GM18499 (cell line): ENCODE measurements at regions not wholly inside any gene's neighbourhood (a gene's known extent, or its start where the extent isn't known, plus 50 kb on each side); places are given as distances from the start of the nearest gene placed in this dataset.
"Not testable (repeated sequence)": the region's sequence is repeated elsewhere in the genome, so short reads cannot be mapped to it uniquely, and the experiment has no call there.

Experiments
- ATAC-seq: cut with Tn5 transposase; IDR thresholded peaks from one replicate; pipeline ENCODE4 v1.9.1; 2021; ENCODE audit warnings: moderate number of reproducible peaks; ENCODE audit not compliant: insufficient read depth, unreplicated experiment

DNA sequence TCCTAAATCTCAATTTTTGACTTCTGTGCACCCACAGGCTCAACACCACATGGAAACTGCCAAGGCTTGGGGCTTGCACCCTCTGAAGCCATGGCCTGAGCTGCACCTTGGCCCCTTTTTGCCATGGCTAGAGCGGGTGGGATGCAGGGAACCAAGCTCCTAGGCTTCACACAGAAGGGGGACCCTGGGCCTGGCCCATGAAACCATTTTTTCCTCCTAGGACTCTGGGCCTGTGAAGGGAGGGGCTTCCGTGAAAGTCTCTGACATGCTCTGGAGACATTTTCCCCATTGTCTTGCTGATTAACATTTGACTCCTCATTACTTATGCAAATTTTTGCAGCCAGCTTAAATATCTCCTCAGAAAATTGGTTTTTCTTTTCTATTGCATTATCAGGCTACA, 190.9 kb downstream of the MBL2 start:
- not testable (repeated sequence) for ATAC-seq

DNA sequence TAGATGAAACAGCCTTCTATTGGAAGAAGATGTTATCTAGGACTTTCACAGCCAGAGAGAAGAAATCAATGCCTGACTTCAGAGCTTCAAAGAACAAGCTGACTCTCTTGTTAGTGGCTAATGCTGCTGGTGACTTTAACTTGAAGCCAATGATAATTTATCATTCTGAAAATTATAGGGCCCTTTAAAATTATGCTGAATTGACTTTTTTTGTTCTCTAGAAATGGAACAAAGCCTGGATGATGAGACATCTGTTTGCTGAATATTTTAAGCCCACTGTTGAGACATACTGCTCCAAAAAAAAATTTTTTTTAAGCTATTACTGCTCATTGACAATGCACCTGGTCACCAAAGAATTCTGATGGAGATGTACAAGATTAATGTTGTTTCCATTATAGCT, 189.2 kb downstream of the MBL2 start:
- no peak for ATAC-seq

DNA sequence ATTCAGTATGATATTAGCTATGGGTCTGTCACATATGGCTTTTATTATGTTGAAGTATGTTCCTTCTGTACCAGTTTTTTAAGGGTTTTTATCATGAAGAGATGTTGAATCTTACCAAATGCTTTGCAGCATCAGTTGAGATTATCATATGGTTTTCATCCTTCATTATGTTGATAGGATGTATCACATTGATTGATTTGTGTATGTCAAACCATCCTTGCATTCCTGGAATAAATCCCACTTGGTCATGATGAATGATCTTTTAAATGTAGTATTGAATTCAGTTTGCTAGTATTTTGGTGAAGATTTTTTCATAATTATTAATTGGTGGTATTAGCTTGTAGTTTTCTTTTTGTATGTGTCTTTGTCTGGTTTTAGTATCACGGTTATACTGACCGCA, 185.9 kb downstream of the MBL2 start:
- ATAC-seq: no peak

DNA sequence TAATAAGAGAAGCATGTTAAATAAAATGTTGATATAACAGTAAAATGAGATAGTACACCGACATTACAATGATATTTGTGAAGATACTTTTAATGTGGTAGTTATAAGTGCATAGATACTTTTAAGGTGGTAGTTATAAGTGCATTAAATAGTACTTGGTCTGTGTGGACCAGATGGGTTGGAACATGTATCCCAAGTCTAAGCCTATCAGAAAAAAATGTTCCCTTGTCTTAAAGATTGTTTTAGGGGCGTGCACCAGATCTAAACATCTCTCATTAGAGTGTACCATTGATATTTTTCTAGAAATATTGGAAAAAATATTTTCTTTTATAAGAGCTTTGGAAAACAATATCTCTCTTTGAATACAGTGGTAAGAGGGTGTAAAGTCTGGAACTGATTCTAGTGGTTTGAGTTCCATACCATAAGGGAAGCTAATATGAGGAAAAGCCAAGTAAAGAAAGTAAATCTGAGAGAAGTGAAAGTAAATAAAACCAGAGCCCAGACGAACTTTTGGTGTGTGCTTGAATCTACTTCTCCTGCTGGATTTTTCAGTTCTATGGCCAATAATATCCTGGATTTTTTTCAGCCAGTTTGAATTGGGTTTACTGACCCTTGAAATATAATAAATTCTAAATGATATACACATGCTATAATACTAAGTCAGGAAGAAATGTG, 175.3 kb downstream of the MBL2 start:
- no peak for ATAC-seq

DNA sequence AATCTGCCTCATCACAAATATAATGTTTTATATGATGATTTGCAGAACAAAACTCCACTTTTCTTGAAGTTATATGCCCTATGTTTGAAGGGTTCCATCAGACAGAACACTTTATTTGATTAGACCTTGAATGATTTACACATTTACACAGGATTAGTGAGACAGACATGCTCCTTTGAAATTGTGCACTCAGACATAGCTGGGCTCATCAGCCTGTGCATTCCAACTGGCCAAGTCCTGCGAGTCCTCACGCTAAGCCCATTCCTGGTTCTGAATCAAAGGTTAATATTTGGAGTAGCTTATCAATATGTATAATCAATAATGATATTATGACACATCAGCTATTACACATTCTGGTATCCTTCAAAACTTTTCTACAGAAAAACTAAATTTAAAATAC, 173.6 kb downstream of the MBL2 start:
- ATAC-seq: no peak

DNA sequence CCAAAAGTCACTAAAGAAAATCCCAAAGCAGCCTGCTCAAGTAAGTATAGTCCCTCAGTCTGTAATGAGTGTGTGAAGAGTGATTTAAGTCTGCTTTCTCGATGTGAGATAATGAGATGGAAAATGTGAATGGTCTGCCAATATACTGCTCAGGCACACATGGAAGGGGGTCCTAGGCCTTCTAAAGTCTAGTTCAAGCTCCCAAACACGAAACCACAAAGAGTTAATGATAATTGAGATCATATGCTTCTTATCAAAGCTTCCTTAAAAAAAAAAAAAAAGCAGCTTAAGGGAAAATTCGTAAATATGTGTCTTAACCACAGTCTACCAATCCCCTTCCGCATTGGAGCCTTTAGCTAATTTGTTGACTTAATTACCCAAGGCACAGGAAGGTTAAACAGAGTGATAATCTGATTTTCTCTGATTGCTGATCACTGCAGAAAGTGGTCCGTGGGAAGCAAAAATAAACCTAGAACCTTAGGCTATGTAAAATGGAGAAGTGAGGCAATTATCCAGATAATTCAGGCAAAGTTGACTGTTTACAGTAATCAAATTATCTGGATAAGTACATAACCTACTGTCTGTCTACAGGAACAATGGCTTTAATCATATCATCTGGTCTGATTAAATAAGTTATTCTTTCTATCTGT, 172.9 kb downstream of the MBL2 start:
- no peak for ATAC-seq

DNA sequence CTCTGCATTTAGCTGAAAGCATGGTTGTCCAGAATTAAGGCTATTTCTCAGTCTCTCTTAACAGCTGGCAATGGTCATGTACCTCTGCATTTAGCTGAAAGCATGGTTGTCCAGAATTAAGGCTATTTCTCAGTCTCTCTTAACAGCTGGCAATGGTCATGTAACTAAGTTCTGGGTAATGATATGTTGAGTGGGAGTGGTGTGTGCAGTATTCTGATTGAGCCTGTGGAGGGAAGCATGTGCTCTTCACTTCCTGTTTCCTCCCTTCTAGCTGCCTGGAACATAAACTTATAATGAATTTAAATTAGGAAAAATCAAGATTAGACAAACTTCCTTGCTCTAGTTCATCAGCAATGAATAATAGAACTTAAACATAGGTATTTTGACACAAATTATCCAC, 168.5 kb downstream of the MBL2 start:
- not testable (repeated sequence) for ATAC-seq

DNA sequence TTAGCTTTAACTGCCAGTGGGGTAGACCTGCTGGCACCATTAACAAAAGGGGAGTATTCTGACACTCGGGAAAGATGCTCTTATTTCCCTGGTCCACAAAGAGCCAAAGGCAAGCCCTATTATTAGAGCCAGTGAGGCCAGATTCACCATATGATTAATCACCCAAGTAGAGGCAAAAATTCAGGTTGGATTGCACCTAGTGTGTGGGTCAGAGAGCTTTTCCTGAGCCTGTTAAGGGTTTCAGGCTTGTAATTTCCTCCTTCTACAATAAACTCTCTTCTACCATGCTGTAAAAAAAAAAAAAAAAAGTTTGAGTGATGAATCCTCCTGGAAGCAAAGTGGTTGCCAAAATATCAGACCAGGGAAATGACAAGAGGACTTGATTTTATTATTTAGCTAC, 163.5 kb downstream of the MBL2 start:
- ATAC-seq: no peak

DNA sequence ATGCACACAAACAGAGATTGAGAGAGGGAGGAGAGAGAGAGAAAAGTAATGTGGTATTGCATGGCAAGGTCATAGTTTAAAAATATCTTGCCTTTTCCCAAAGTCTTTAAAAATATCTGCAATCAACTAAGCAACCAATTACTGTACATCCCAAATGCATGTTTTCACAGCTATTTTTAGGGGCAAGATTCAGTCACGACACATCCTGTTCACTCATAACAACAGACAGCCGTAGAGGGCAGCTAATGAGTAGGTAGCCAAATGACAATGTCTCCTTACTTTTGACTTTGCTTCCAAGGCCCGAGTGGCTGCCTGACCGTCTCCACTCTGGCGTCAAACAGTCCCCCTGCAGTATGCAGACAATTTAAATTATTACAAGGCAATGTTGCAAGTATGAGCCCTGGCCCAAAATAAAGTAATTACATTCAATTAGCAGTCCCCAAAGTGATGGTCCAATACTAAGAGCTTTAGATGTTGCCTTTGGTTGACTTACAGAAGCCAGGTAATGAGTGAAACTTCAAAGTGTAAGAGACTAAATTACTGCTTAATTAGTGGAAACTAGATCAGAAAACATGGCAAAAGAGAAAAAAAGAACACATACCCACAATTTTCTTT, 162.9 kb downstream of the MBL2 start:
- ATAC-seq: no peak

DNA sequence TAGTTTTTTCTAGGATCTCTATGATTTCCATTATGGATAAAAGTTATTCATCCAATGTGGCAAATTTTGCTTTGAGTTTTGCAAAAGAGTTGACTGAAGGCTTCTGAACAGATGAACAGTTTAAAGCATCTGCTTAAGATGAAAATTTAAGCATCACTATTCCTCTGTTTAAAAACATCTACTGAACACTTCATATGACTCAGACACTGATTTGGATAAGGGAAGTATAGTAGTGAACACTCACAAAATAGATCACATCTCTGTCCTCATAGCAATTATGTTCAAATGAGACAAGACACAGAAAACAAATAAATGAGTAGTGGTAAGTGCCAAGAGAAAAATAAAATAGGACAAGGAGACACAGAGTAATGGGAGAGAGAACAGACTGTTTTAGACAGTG, 157.3 kb downstream of the MBL2 start:
- no peak for ATAC-seq

DNA sequence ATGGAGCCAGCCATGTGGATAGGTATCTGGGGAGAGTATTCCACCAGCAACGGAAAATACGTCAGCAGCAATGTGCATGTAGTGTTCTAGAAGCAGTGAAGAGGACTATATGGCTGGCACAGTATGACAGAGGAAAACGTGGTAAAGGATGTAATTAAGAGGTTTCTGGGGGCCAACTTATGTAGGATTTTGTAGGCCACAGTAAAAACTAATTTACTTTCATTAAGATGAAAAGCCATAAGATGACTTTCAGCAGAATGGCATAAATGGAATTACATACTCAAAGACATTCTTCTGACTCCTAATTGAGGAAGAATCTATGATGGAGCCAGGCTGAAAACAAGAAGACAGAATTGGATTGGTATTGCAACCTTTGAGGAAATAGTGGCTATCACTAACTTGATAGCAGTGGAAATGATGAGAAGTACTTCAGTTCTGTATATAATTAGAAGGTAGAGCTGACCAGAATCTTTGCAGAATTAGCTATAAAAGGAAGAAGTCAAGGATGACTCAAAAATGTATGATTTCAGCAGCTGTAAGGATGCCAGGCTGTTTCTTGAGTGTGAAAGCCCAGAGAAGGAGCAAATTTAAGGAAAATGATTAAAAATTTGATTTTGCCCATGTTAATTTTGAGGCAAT, 156.7 kb downstream of the MBL2 start:
- no peak for ATAC-seq

DNA sequence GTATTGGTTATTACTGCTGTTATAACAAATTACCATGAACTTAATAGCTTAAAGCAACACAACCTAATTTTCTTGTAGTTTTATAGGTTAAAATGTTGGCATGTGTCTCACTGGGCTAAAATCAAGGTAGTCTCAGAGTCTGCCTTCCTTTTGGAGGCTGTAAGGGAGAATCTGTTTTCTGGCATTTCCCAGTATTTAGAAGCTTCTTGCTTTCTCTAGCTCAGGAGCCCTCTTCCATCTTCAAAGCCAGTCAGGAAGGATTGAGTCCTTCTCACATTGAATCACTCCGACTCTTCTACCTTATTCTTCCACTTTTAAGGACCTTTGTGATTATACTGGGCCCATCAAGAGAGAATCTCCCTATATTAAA, 156.2 kb downstream of the MBL2 start:
- ATAC-seq: no peak

DNA sequence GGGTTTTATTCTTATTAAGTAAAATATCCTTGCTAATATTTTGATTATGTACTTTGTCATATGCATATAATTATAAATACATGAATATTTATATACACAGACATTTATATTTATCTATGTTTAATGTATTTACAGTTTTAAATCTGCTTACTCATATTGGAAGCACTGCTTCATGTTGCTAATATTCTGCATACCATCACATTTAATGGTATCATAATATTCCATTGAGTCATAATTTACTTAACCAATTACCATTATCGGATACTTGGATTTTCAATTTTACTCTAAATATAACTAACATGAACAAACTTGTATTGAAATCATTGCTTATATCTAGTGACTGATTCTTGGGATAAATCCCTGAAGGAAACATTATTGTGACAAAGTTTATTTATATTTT, 155.2 kb downstream of the MBL2 start:
- no peak for ATAC-seq

DNA sequence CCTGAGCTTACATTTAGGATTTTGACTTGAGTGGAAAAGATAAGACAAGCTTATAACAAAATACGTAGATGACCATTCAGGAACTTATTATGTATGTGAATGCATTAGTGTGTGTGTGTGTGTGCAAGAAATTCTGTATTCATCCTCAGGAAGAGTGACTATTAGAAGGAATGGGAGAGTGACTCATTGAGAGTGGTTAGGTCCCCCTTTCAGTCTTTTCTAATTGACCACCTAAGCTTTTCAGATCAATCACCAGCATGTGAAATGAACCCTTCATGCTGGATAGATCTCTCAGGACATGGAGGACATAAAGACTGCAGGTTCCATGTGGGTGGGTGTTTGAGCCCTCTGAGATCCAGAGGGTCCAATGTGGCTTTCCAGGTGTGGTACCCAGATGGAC, 153.5 kb downstream of the MBL2 start:
- no peak for ATAC-seq

DNA sequence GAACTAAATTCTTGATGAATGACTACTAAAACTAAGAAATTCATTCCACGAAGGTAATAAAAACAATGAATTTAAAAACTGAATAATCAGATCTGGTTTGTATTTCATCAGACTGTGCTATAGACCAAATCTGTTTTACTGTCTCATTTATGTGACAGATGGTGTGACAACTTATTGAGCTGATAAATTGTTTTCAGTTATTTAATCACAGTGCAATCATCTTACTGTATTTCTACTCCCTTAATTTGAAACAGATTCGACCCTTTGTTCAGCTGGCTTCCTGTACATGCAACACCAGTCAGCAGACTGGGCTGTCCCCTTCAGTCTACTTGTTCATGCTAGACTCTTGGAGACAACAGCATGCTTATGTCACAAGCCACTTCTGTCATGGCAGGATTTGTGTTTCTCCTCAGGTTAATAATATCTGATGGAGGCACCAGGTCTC, 150.9 kb downstream of the MBL2 start:
- ATAC-seq: no peak

DNA sequence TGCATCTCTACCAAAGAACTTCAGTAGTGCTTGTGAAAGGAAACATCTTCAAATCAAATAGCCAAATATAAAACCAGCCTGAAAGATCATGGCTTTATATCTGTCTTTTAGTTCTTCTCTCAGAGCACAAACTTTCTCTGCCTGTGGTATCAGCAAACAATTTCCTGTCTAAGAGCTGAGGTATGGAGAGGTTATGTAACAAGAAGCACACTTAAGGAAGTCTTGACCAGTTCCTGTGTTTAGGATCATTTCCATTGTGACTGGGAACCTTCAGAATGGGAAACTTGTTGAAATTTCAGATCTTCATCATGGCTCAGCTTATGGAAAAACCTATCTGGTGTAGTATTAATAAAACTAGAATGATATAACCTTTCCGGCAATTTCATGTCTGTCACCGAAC, 148.8 kb downstream of the MBL2 start:
- ATAC-seq: no peak

DNA sequence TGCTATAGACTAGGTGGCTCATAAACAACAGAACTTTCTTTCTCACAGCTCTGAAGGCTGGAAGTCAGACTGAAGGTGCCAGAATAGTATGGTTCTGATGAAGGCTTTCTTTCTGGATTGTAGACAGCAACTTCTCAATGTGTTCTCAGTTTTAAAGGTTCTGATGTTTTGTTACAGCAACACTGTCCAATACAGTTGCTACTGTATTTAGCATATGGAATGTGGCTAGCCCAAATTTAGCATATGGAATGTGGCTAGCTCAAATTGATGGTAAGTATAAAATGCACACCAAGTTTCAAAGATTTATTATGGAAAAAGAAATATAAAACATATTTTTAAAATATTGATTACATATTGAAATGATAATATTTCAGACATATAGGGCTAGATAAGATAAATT, 145.3 kb downstream of the MBL2 start:
- ATAC-seq: no peak

DNA sequence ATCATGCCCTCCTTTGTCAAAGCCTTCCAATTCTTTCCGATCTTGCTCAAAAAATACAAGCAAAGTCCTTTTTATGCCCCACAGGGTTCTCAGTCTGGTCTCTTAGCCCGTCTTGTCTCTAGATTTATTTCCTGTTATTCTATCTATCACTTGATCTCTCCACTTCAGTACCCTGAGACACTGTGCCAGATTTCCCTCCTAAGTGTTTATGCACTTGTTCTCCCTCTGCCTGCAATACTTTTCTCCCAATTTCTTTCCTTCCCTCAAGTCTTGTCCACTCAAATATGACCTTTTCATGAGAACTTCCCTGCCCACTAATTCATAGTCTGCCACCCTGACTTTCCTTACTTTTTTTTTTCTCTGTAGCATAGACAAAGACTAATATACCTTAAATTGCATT, 141.4 kb downstream of the MBL2 start:
- no peak for ATAC-seq

DNA sequence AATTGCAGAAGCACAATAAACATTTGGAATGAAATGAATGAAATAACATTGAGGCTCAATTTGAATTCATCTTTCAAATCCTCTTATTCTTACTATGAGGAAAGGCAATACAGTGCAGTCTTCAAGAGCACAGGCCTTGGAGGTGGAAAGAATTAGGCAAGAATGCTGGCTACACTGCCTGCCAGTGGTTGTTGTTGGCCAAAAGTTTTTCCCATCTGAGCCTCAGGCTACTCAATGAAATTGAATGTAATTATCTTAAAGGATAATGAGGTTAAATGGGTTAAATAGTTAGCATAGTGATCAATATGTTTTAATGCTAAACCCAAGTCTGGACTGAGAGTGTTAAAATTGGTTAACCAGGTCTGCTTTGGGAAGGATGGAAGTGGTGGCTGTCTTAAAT, 140.9 kb downstream of the MBL2 start:
- ATAC-seq: no peak

DNA sequence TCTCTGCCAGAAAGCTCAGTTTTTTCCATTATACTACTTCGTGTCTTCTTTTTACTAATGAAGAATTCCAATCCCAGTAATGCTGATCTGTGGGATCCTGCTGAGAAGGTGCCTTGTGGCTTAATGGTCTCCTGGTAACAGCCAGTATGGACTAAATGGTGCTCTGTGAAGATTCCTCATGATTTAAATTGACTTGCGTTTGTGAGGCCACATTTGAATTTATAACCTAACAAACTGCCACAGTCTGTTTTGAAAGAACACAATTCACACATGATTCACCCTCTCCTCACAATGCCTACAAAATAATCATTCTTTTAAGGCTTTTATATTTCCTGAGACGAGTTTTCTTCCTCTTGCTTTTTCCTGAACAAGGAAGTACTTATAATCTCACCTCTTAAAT, 140.0 kb downstream of the MBL2 start:
- ATAC-seq: no peak

DNA sequence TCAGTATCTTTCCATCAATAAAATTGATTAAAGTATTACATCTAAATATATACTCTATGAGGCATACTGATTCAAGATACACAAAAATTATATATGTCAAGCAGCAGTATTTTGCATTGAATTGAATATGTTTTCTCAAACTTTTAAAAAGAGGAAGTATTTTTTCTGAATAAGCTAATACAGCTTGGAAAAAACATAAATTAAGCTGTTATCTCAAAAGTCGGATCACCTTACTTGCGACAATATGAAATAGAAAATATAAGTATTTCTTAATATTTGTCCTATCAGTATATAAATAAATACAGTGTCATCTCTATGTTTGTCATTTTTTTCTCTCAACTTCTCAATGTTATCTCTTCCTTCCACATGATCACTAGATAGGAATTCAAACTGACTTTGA, 139.3 kb downstream of the MBL2 start:
- ATAC-seq: no peak

DNA sequence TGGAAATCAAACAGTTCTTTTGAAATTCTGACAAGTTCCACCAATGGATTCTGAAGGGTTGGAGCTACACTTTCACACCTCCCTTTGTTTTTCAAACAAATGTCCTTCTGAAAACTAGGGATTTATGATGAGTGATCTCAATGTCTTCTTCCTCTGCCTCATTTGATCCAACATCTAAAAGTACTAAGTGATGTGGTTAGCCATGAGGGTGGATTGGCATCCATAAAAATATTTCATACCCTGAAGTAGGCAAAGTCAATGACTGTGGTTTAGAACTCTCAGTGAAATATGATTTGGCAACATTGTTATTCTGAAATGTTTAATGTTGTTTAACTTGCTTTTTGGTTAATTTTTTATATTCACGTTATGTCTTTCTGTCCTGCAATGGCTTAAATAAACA, 136.9 kb downstream of the MBL2 start:
- no peak for ATAC-seq
